Lower leg skin (tissue), 3 donors: ENCODE measurements at regions not wholly inside any gene's neighbourhood (a gene's known extent, or its start where the extent isn't known, plus 50 kb on each side); places are given as distances from the start of the nearest gene placed in this dataset.

Experiments
- CTCF ChIP-seq, 3 donors: fragments of 450-650 bp; IDR thresholded peaks; one replicate each; pipeline ENCODE4 v1.5.1; 2016; ENCODE audit warnings: antibody characterized with exemption in 3 of 3, mild to moderate bottlenecking in 3 of 3, moderate library complexity in 2 of 3
- POLR2A ChIP-seq, 2 donors: fragments of 450-650 bp; IDR thresholded peaks; one replicate each; pipeline ENCODE4 v1.6.1; 2016 to 2017; ENCODE audit warnings: antibody characterized with exemption in 2 of 2, mild to moderate bottlenecking in 1 of 2, moderate library complexity in 1 of 2

DNA sequence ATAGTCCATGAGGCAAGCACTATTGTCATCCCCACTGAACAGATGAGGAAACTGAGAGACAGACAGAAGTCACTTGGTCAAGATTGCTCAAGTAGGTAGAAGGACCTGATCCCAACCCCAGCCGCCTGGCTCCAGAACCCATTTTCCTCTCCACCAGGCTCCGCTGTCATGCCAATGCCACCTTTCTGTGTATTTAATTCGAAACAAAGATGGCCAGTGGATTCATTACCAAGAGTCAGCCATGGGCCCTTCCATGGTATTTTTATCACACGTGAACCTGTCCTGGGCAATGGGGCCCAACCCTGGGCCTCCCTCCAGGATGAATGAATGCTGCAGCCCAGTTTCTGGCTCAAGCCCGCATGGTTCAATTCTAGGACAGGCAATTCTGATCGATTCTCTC is 673.4 kb downstream of the BCL11B start:
- TF ChIP-seq POLR2A (IDR thresholded peaks at IDR 0.05): no peak
- no peak for TF ChIP-seq CTCF (IDR thresholded peaks at IDR 0.05)
